Panc1 (cell line): ENCODE measurements at regions not wholly inside any gene's neighbourhood (a gene's known extent, or its start where the extent isn't known, plus 50 kb on each side); places are given as distances from the start of the nearest gene placed in this dataset.
"Not testable (repeated sequence)": the region's sequence is repeated elsewhere in the genome, so short reads cannot be mapped to it uniquely, and the experiment has no call there.

Experiments
- ATAC-seq: fragments of 200-7000 bp; cut with Tn5 transposase; 2 replicates; pipeline ENCODE4 v1.9.1; 2020; ENCODE audit warnings: mild to moderate bottlenecking, moderate library complexity
- BruUV-seq: library from RNA; stranded (reverse); fragments of 400-500 nt; replicated peaks from 2 replicates; lab custom pipeline; 2021; lab: Mats Ljungman, UMichigan
- CTCF ChIA-PET: fragments of 300-600 bp; sonication (Branson Sonifier 250); formaldehyde crosslinking; loops from one replicate; lab custom pipeline; 2022; ENCODE audit warnings: antibody characterized with exemption; lab: Charles Lee
- POLR2A ChIA-PET: fragments of 300-600 bp; sonication (Branson Sonifier 250); formaldehyde crosslinking; loops from one replicate; lab custom pipeline; 2022; ENCODE audit warnings: antibody characterized with exemption; lab: Charles Lee
- DNase-seq: peaks from one replicate; pipeline ENCODE4 v3.0.0-alpha.2; 2010; ENCODE audit warnings: low read depth, low spot score
- H3K27ac ChIP-seq: 2 replicates; pipeline ENCODE4 v1.5.1; 2011; ENCODE audit warnings: mild to moderate bottlenecking, low read length, inconsistent platforms
- H3K27me3 ChIP-seq: fragments of 200-500 bp; sonication (Bioruptor generic); 2 replicates; pipeline ENCODE4 v1.6.0; 2014; ENCODE audit warnings: low read length, inconsistent platforms; ENCODE audit not compliant: control insufficient read depth, insufficient read depth
- H3K36me3 ChIP-seq: fragments of 200-500 bp; sonication (Bioruptor generic); 2 replicates; pipeline ENCODE4 v1.5.1; 2014; ENCODE audit warnings: inconsistent platforms, mild to moderate bottlenecking, low read length, moderate library complexity; ENCODE audit not compliant: control insufficient read depth, insufficient read depth
- H3K4me1 ChIP-seq: 2 replicates; pipeline ENCODE4 v1.5.1; 2011; ENCODE audit warnings: inconsistent platforms, mild to moderate bottlenecking, low read length, moderate library complexity; ENCODE audit not compliant: control insufficient read depth, insufficient read depth
- H3K4me3 ChIP-seq, 2 experiments: 2 replicates each; pipeline ENCODE4 v1.5.1; 2011 to 2012; ENCODE audit warnings: low read depth in 2 of 2, low read length in 2 of 2, mild to moderate bottlenecking in 2 of 2, inconsistent platforms in 1 of 2, moderate library complexity in 1 of 2
- H3K9me3 ChIP-seq: fragments of 200-500 bp; sonication (Bioruptor generic); 2 replicates; pipeline ENCODE4 v1.5.1; 2014; ENCODE audit warnings: low read depth, mild to moderate bottlenecking, inconsistent platforms, low read length, moderate library complexity; ENCODE audit not compliant: control insufficient read depth, insufficient read depth
- POLR2AphosphoS5 ChIP-seq: IDR thresholded peaks from 2 replicates; pipeline ENCODE4 v1.6.1; 2012; ENCODE audit warnings: mild to moderate bottlenecking, low read depth, low read length, moderate library complexity
- SIN3A ChIP-seq: IDR thresholded peaks from 2 replicates; pipeline ENCODE4 v1.6.1; 2012; ENCODE audit warnings: low read depth, mild to moderate bottlenecking, low read length, moderate library complexity, borderline replicate concordance; ENCODE audit not compliant: insufficient read depth
- TCF7L2 ChIP-seq: IDR thresholded peaks from 2 replicates; pipeline ENCODE4 v1.6.1; 2011; ENCODE audit warnings: mild to moderate bottlenecking, low read depth, low read length, inconsistent platforms
- in situ Hi-C: cut with HindIII; loops from 2 replicates; pipeline ENCODE4 v1.10.0; 2016; ENCODE audit warnings: low sequenced_read_pairs, low pct_unique_long_range_greater_than_20kb
- intact Hi-C: fragments of 100-400 bp; cut with micrococcal nuclease; formaldehyde crosslinking; loops from one replicate; pipeline ENCODE4 v1.10.0; 2022; ENCODE audit not compliant: unreplicated experiment
- TF ChIP-seq, protein P1 (sequence below): fragments of 450-650 bp; IDR thresholded peaks from 2 replicates; pipeline ENCODE4 v1.5.1; 2017; ENCODE audit warnings: mild to moderate bottlenecking
- TF ChIP-seq, protein P2 (sequence below), 2 experiments: IDR thresholded peaks; 2 replicates each; pipeline ENCODE4 v1.6.1; 2011 to 2012; ENCODE audit warnings: low read depth in 2 of 2, control low read depth in 1 of 2, low read length in 1 of 2, mild to moderate bottlenecking in 1 of 2, moderate library complexity in 1 of 2; ENCODE audit not compliant: insufficient read depth in 1 of 2

DNA sequence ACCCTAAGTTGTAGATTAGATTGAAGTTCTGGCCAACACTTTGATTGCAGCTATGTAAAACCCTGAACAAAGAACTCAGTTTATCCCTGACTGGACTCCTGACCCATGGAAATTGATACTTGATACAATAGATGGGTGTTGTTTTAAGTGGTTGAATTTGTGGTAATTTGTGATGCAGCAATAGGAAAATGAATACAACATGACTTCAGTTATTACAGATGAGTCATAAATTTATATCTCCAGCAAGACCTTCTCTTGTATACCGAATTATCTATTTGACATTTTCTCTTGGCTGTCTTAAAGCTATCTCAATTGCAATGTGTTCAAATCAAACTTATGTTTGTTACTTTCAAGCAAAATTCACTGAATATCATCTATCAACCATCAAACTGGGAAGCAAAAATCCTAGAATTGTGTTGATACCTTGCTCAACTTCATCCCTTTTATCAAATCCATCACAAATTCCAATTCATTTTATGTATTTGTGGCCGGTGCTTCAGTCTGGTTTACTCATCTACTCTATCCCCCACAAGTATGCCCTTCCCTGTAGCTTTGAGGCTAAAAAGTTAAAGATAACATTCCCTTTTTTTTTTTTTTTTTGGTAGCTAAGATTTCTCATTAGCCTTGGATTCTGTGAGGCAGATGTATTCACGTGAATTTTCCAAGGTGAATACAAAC is 129.4 kb upstream of the CENPW start:
- BruUV-seq: no TSS peak
- Histone ChIP-seq H3K27me3 (no peaks in the 10 kb centered on the region), H3K27ac (no peak overlapping the region), H3K9me3 (no peaks in the 10 kb centered on the region), H3K4me1 (no peaks in the 10 kb centered on the region), H3K36me3 (no peaks in the 10 kb centered on the region), H3K4me3 (no peak overlapping the region)
- in situ Hi-C loops: no loop called here
- intact Hi-C loops: no loop called here
- ChIA-PET CTCF (interaction anchor here (0.7 kb wide), 1 partner anchor 19 kb away, joined by 6 read pairs; no protein-coding TSS in a partner anchor), POLR2A (interaction anchor here (0.7 kb wide), 1 partner anchor 25 kb away, joined by 8 read pairs; no protein-coding TSS in a partner anchor)
- TF ChIP-seq POLR2AphosphoS5: no peak
- DNase-seq: no peak
- ATAC-seq: no peak

GRCh38 chr6:126217497-126217896 is 122.4 kb upstream of the CENPW start:
- intact Hi-C loops (no loop called here), in situ Hi-C loops (no loop called here)
- Histone ChIP-seq H3K36me3 (no peaks in the 10 kb centered on the region), H3K9me3 (no peaks in the 10 kb centered on the region), H3K4me1 (no peaks in the 10 kb centered on the region), H3K4me3 (no peak overlapping the region), H3K27ac (no peak overlapping the region), H3K27me3 (no peaks in the 10 kb centered on the region)
- ChIA-PET CTCF (no interaction called here), POLR2A (no interaction called here)
- no TSS peak for BruUV-seq
- TF ChIP-seq POLR2AphosphoS5 (no peak), SIN3A (no peak), TCF7L2 (no peak)
- TF ChIP-seq, protein P1, sequence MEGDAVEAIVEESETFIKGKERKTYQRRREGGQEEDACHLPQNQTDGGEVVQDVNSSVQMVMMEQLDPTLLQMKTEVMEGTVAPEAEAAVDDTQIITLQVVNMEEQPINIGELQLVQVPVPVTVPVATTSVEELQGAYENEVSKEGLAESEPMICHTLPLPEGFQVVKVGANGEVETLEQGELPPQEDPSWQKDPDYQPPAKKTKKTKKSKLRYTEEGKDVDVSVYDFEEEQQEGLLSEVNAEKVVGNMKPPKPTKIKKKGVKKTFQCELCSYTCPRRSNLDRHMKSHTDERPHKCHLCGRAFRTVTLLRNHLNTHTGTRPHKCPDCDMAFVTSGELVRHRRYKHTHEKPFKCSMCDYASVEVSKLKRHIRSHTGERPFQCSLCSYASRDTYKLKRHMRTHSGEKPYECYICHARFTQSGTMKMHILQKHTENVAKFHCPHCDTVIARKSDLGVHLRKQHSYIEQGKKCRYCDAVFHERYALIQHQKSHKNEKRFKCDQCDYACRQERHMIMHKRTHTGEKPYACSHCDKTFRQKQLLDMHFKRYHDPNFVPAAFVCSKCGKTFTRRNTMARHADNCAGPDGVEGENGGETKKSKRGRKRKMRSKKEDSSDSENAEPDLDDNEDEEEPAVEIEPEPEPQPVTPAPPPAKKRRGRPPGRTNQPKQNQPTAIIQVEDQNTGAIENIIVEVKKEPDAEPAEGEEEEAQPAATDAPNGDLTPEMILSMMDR: no peak
- TF ChIP-seq, protein P2, sequence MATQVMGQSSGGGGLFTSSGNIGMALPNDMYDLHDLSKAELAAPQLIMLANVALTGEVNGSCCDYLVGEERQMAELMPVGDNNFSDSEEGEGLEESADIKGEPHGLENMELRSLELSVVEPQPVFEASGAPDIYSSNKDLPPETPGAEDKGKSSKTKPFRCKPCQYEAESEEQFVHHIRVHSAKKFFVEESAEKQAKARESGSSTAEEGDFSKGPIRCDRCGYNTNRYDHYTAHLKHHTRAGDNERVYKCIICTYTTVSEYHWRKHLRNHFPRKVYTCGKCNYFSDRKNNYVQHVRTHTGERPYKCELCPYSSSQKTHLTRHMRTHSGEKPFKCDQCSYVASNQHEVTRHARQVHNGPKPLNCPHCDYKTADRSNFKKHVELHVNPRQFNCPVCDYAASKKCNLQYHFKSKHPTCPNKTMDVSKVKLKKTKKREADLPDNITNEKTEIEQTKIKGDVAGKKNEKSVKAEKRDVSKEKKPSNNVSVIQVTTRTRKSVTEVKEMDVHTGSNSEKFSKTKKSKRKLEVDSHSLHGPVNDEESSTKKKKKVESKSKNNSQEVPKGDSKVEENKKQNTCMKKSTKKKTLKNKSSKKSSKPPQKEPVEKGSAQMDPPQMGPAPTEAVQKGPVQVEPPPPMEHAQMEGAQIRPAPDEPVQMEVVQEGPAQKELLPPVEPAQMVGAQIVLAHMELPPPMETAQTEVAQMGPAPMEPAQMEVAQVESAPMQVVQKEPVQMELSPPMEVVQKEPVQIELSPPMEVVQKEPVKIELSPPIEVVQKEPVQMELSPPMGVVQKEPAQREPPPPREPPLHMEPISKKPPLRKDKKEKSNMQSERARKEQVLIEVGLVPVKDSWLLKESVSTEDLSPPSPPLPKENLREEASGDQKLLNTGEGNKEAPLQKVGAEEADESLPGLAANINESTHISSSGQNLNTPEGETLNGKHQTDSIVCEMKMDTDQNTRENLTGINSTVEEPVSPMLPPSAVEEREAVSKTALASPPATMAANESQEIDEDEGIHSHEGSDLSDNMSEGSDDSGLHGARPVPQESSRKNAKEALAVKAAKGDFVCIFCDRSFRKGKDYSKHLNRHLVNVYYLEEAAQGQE (IDR thresholded peaks at IDR 0.05; ENCODE audit: insufficient read depth in 1 of 2, low read depth in 2 of 2, low read length in 1 of 2): no peak
- no peak for DNase-seq
- ATAC-seq: no peak

DNA sequence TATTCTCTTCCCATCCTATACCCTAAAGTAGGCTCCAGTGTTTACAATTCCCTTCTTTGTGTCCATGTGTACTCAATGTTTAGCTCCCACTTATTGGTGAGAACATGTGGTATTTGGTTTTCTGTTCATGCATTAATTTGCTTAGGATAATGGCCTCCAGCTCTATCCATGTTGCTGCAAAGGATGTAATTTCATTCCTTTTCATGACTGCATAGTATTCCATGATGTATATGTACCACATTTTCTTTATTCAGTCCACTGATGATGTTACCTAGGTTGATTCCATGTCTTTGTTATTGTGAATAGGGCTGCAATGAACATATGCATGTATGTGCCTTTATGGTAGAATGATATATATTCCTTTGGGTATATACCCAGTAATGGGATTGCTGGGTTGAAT is 119.0 kb upstream of the CENPW start:
- H3K36me3 ChIP-seq, H3K27ac ChIP-seq, H3K4me3 ChIP-seq, in situ Hi-C loops, DNase-seq, ATAC-seq, POLR2A ChIA-PET, H3K27me3 ChIP-seq, H3K9me3 ChIP-seq, BruUV-seq, H3K4me1 ChIP-seq, CTCF ChIA-PET, intact Hi-C loops: not testable (repeated sequence)
